ENCODE measurements at regions not wholly inside any gene's neighbourhood (a gene's known extent, or its start where the extent isn't known, plus 50 kb on each side); places are given as distances from the start of the nearest gene placed in this dataset.

GRCh38 chr3:194814878-194815357 is 129.2 kb downstream of the FAM43A start:
- TF ChIP-seq YY1 (IDR thresholded peaks at IDR 0.05; ENCODE audit: insufficient read depth, insufficient read length) (no peak), SUZ12 (IDR thresholded peaks at IDR 0.05; ENCODE audit: extremely low read depth, insufficient read depth, insufficient read length) (no peak)

Data from NT2/D1 (cell line).